DOHH2 (cell line): ENCODE measurements at regions not wholly inside any gene's neighbourhood (a gene's known extent, or its start where the extent isn't known, plus 50 kb on each side); places are given as distances from the start of the nearest gene placed in this dataset.

Experiments
- H3F3A ChIP-seq: fragments of 200-600 bp; sonication (generic), shearing (Covaris generic); 2 replicates; pipeline ENCODE4 v1.6.0; 2016; ENCODE audit warnings: antibody characterized with exemption, mild to moderate bottlenecking; ENCODE audit not compliant: control insufficient read depth, insufficient read depth
- H3K27ac ChIP-seq: fragments of 200-600 bp; sonication (generic); 2 replicates; pipeline ENCODE4 v1.5.1; 2014; ENCODE audit warnings: low read depth, mild to moderate bottlenecking, low read length, moderate library complexity
- H3K27me3 ChIP-seq: fragments of 200-600 bp; sonication (generic); 2 replicates; pipeline ENCODE4 v1.6.1; 2014; ENCODE audit warnings: mild to moderate bottlenecking, low read length, mixed read lengths; ENCODE audit not compliant: control insufficient read depth
- H3K36me3 ChIP-seq: fragments of 200-600 bp; sonication (generic); 2 replicates; pipeline ENCODE4 v1.6.1; 2014; ENCODE audit warnings: mild to moderate bottlenecking, low read length, moderate library complexity, mixed read lengths; ENCODE audit not compliant: control insufficient read depth
- H3K4me1 ChIP-seq: fragments of 200-600 bp; sonication (generic); 2 replicates; pipeline ENCODE4 v1.6.1; 2014; ENCODE audit warnings: mild to moderate bottlenecking, low read length, mixed read lengths; ENCODE audit not compliant: control insufficient read depth
- H3K4me2 ChIP-seq: fragments of 200-600 bp; sonication (generic); 2 replicates; pipeline ENCODE4 v1.6.0; 2014; ENCODE audit warnings: mild to moderate bottlenecking, low read length, moderate library complexity
- H3K4me3 ChIP-seq: fragments of 200-600 bp; sonication (generic); 2 replicates; pipeline ENCODE4 v1.5.1; 2014; ENCODE audit warnings: mild to moderate bottlenecking, low read length, mixed read lengths
- H3K79me2 ChIP-seq: fragments of 200-600 bp; sonication (generic); 2 replicates; pipeline ENCODE4 v1.6.1; 2014; ENCODE audit warnings: mild to moderate bottlenecking, low read length, mixed read lengths; ENCODE audit not compliant: control insufficient read depth
- H3K9me2 ChIP-seq: fragments of 200-600 bp; sonication (generic); replicated peaks from 2 replicates; pipeline ENCODE4 v1.6.1; 2014; ENCODE audit warnings: mild to moderate bottlenecking, low read length, mixed read lengths; ENCODE audit not compliant: control insufficient read depth
- H3K9me3 ChIP-seq: fragments of 200-600 bp; sonication (generic); 2 replicates; pipeline ENCODE4 v1.6.1; 2014; ENCODE audit warnings: antibody characterized with exemption, low read length, mixed read lengths; ENCODE audit not compliant: control insufficient read depth, insufficient read depth
- H4K20me1 ChIP-seq: fragments of 200-600 bp; sonication (generic); 2 replicates; pipeline ENCODE4 v1.6.0; 2014; ENCODE audit warnings: low read depth, mild to moderate bottlenecking, antibody characterized with exemption, low read length, moderate library complexity; ENCODE audit not compliant: control insufficient read depth, insufficient read depth
- CTCF ChIP-seq: fragments of 200-600 bp; sonication (generic); IDR thresholded peaks from one replicate; pipeline ENCODE4 v1.5.1; 2014; ENCODE audit warnings: antibody characterized with exemption, mild to moderate bottlenecking, low read depth, low read length; ENCODE audit not compliant: poor library complexity, severe bottlenecking
- EZH2phosphoT487 ChIP-seq: fragments of 200-600 bp; sonication (generic); IDR thresholded peaks from 2 replicates; pipeline ENCODE4 v1.6.1; 2017; ENCODE audit warnings: borderline replicate concordance, mild to moderate bottlenecking, antibody characterized with exemption, low read length, moderate library complexity, mixed read lengths

- Histone ChIP-seq H3K27me3 (no peaks in the 10 kb centered on the region), H3K4me2 (no peak overlapping the region), H3K9me2 (no peaks in the 10 kb centered on the region), H3K4me3 (no peak overlapping the region), H3K4me1 (no peaks in the 10 kb centered on the region), H3K36me3 (no peaks in the 10 kb centered on the region), H3F3A (no peaks in the 10 kb centered on the region), H3K9me3 (no peaks in the 10 kb centered on the region), H3K79me2 (no peaks in the 10 kb centered on the region), H3K27ac (no peak overlapping the region), H4K20me1 (no peaks in the 10 kb centered on the region)
- no peak for TF ChIP-seq CTCF
- no peak for TF ChIP-seq EZH2phosphoT487
Measured at GRCh38 chr11:37687130-37687529, 1089.1 kb upstream of the RAG2 start.

GRCh38 chr11:37671321-37671720 lies 1073.3 kb upstream of the RAG2 start:
- Histone ChIP-seq H3K27me3 (no peaks in the 10 kb centered on the region), H4K20me1 (no peaks in the 10 kb centered on the region), H3K9me2 (no peaks in the 10 kb centered on the region), H3K27ac (no peak overlapping the region), H3K79me2 (no peaks in the 10 kb centered on the region), H3K4me2 (no peak overlapping the region), H3F3A (no peaks in the 10 kb centered on the region), H3K4me1 (no peaks in the 10 kb centered on the region), H3K36me3 (no peaks in the 10 kb centered on the region), H3K4me3 (no peak overlapping the region), H3K9me3 (no peaks in the 10 kb centered on the region)
- TF ChIP-seq EZH2phosphoT487 = no peak

- Histone ChIP-seq H3K27ac (no peak overlapping the region), H3K9me2 (no peaks in the 10 kb centered on the region), H3K36me3 (no peaks in the 10 kb centered on the region), H3F3A (no peaks in the 10 kb centered on the region), H3K27me3 (no peaks in the 10 kb centered on the region), H3K79me2 (no peaks in the 10 kb centered on the region), H3K9me3 (no peaks in the 10 kb centered on the region), H3K4me1 (no peaks in the 10 kb centered on the region), H3K4me3 (no peak overlapping the region), H4K20me1 (no peaks in the 10 kb centered on the region), H3K4me2 (no peak overlapping the region)
- no peak for TF ChIP-seq EZH2phosphoT487
Measured at GRCh38 chr11:37666960-37667359, 1068.9 kb upstream of the RAG2 start.

- Histone ChIP-seq H3K4me3 (no peak overlapping the region), H3K79me2 (no peaks in the 10 kb centered on the region)
- TF ChIP-seq EZH2phosphoT487 (no peak), CTCF (no peak)
Measured at GRCh38 chr11:37657645-37658044, 1059.6 kb upstream of the RAG2 start.

More at GRCh38 chr11:37657645-37658044, 1059.6 kb upstream of the RAG2 start:
- no peaks in the 10 kb centered on the region for H4K20me1 ChIP-seq
- no peak overlapping the region for H3K4me2 ChIP-seq
- no peaks in the 10 kb centered on the region for H3K36me3 ChIP-seq
- H3K27ac ChIP-seq = no peak overlapping the region
- H3K9me2 ChIP-seq = no peaks in the 10 kb centered on the region
- no peaks in the 10 kb centered on the region for H3K4me1 ChIP-seq
- H3K27me3 ChIP-seq = no peaks in the 10 kb centered on the region
- no peaks in the 10 kb centered on the region for H3K9me3 ChIP-seq
- no peaks in the 10 kb centered on the region for H3F3A ChIP-seq
